Skeletal muscle satellite cell (primary cell): ENCODE measurements at regions not wholly inside any gene's neighbourhood (a gene's known extent, or its start where the extent isn't known, plus 50 kb on each side); places are given as distances from the start of the nearest gene placed in this dataset.
"Not testable (repeated sequence)": the region's sequence is repeated elsewhere in the genome, so short reads cannot be mapped to it uniquely, and the experiment has no call there.

Experiments
- H3K27me3 ChIP-seq: 2 replicates; pipeline ENCODE4 v1.7.0; 2013; ENCODE audit warnings: low read length; ENCODE audit not compliant: control insufficient read depth, insufficient read depth
- H3K36me3 ChIP-seq: 2 replicates; pipeline ENCODE4 v1.7.0; 2013; ENCODE audit warnings: mild to moderate bottlenecking, control low read depth, low read length; ENCODE audit not compliant: insufficient read depth
- H3K4me1 ChIP-seq: 2 replicates; pipeline ENCODE4 v1.7.0; 2013; ENCODE audit warnings: low read length; ENCODE audit not compliant: control insufficient read depth, insufficient read depth
- H3K4me2 ChIP-seq: 2 replicates; pipeline ENCODE4 v1.7.0; 2013; ENCODE audit warnings: mild to moderate bottlenecking, low read length
- H3K4me3 ChIP-seq: 2 replicates; pipeline ENCODE4 v1.7.0; 2013; ENCODE audit warnings: low read length
- H3K9ac ChIP-seq: 2 replicates; pipeline ENCODE4 v1.7.0; 2013; ENCODE audit warnings: mild to moderate bottlenecking, low read depth, low read length, moderate library complexity
- H3K9me3 ChIP-seq: replicated peaks from 2 replicates; pipeline ENCODE4 v1.7.0; 2013; ENCODE audit warnings: mild to moderate bottlenecking, control low read depth, low read length

- H3K4me2 ChIP-seq, result no peak overlapping the region
- H3K36me3 ChIP-seq, result no peaks in the 10 kb centered on the region
- H3K4me3 ChIP-seq, result no peak overlapping the region
- no peaks in the 10 kb centered on the region for H3K9me3 ChIP-seq
- H3K9ac ChIP-seq, result no peak overlapping the region
- H3K4me1 ChIP-seq, result peaks cover 3% of the 10 kb centered on the region
- H3K27me3 ChIP-seq, result no peaks in the 10 kb centered on the region
These were observed 76.7 kb upstream of the ALOX12 start for GRCh38 chr17:6919158-6919557.

GRCh38 chr17:6923385-6923784 lies 72.5 kb upstream of the ALOX12 start:
- Histone ChIP-seq H3K4me1 (peaks cover 16% of the 10 kb centered on the region), H3K36me3 (no peaks in the 10 kb centered on the region), H3K27me3 (no peaks in the 10 kb centered on the region), H3K9me3 (no peaks in the 10 kb centered on the region), H3K9ac (no peak overlapping the region), H3K4me2 (no peak overlapping the region), H3K4me3 (no peak overlapping the region)

GRCh38 chr17:6924208-6924607 lies 71.6 kb upstream of the ALOX12 start:
- peak overlapping the region; percentile 37 for H3K4me2 ChIP-seq
- H3K9me3 ChIP-seq, result no peaks in the 10 kb centered on the region
- peaks cover 16% of the 10 kb centered on the region for H3K4me1 ChIP-seq
- H3K4me3 ChIP-seq, result no peak overlapping the region
- H3K27me3 ChIP-seq, result no peaks in the 10 kb centered on the region
- H3K9ac ChIP-seq, result no peak overlapping the region
- no peaks in the 10 kb centered on the region for H3K36me3 ChIP-seq

- Histone ChIP-seq H3K9me3 (no peaks in the 10 kb centered on the region), H3K36me3 (no peaks in the 10 kb centered on the region), H3K9ac (peak overlapping the region; percentile 26), H3K4me2 (no peak overlapping the region), H3K4me3 (no peak overlapping the region), H3K4me1 (peaks cover 16% of the 10 kb centered on the region), H3K27me3 (no peaks in the 10 kb centered on the region)
These were observed 69.2 kb upstream of the ALOX12 start for GRCh38 chr17:6926667-6927066.

- peak overlapping the region; percentile 45 for H3K4me2 ChIP-seq
- H3K27me3 ChIP-seq, result no peaks in the 10 kb centered on the region
- no peak overlapping the region for H3K4me3 ChIP-seq
- H3K9ac ChIP-seq, result peak overlapping the region; percentile 26
- no peaks in the 10 kb centered on the region for H3K36me3 ChIP-seq
- H3K4me1 ChIP-seq, result peaks cover 16% of the 10 kb centered on the region
- no peaks in the 10 kb centered on the region for H3K9me3 ChIP-seq
These were observed 68.3 kb upstream of the ALOX12 start for GRCh38 chr17:6927290-6928126.

- Histone ChIP-seq H3K4me3 (no peak overlapping the region), H3K27me3 (no peaks in the 10 kb centered on the region), H3K9ac (no peak overlapping the region), H3K9me3 (no peaks in the 10 kb centered on the region), H3K4me2 (no peak overlapping the region), H3K36me3 (no peaks in the 10 kb centered on the region), H3K4me1 (peaks cover 16% of the 10 kb centered on the region)
These were observed 67.7 kb upstream of the ALOX12 start for GRCh38 chr17:6928193-6928592.

- Histone ChIP-seq H3K4me1 (peaks cover 13% of the 10 kb centered on the region), H3K9me3 (no peaks in the 10 kb centered on the region), H3K4me3 (no peak overlapping the region), H3K4me2 (no peak overlapping the region), H3K27me3 (no peaks in the 10 kb centered on the region), H3K36me3 (no peaks in the 10 kb centered on the region), H3K9ac (no peak overlapping the region)
These were observed 65.1 kb upstream of the ALOX12 start for GRCh38 chr17:6930749-6931148.

- peaks cover 17% of the 10 kb centered on the region for H3K4me1 ChIP-seq
- H3K36me3 ChIP-seq, H3K9ac ChIP-seq: not testable (repeated sequence)
These were observed 61.3 kb upstream of the ALOX12 start for GRCh38 chr17:6934544-6934943.

GRCh38 chr17:6936370-6937028 lies 59.4 kb upstream of the ALOX12 start:
- Histone ChIP-seq H3K4me1 (peaks cover 20% of the 10 kb centered on the region), H3K27me3 (no peaks in the 10 kb centered on the region), H3K4me3 (peak overlapping the region; percentile 72), H3K4me2 (peak overlapping the region; percentile 88), H3K9ac (peak overlapping the region; percentile 84), H3K36me3 (no peaks in the 10 kb centered on the region), H3K9me3 (no peaks in the 10 kb centered on the region)

More at GRCh38 chr17:6934544-6934943, 61.3 kb upstream of the ALOX12 start:
- not testable (repeated sequence) for H3K9me3 ChIP-seq, H3K27me3 ChIP-seq, H3K4me2 ChIP-seq, H3K4me3 ChIP-seq

GRCh38 chr17:6938637-6939036 lies 57.2 kb upstream of the ALOX12 start:
- peaks cover 20% of the 10 kb centered on the region for H3K4me1 ChIP-seq
- no peaks in the 10 kb centered on the region for H3K9me3 ChIP-seq
- H3K36me3 ChIP-seq, result no peaks in the 10 kb centered on the region
- peak overlapping the region; percentile 78 for H3K4me3 ChIP-seq
- peak overlapping the region; percentile 94 for H3K4me2 ChIP-seq
- no peaks in the 10 kb centered on the region for H3K27me3 ChIP-seq
- no peak overlapping the region for H3K9ac ChIP-seq

- Histone ChIP-seq H3K4me3 (peak overlapping the region; percentile 78), H3K9me3 (no peaks in the 10 kb centered on the region), H3K36me3 (no peaks in the 10 kb centered on the region), H3K4me1 (peaks cover 20% of the 10 kb centered on the region), H3K4me2 (peak overlapping the region; percentile 94), H3K27me3 (no peaks in the 10 kb centered on the region), H3K9ac (peak overlapping the region; percentile 77)
These were observed 55.6 kb upstream of the ALOX12 start for GRCh38 chr17:6940186-6940649.
